ENCODE measurements at regions not wholly inside any gene's neighbourhood (a gene's known extent, or its start where the extent isn't known, plus 50 kb on each side); places are given as distances from the start of the nearest gene placed in this dataset.

- no peaks in the 10 kb centered on the region for H4K20me1 ChIP-seq (ENCODE audit: control insufficient read depth, insufficient read depth, low read length, poor library complexity, severe bottlenecking)
- no peaks in the 10 kb centered on the region for H3K36me3 ChIP-seq (replicated peaks in 1 of 2; ENCODE audit: control extremely low read depth in 1 of 2, control insufficient read depth in 1 of 2, extremely low read depth in 1 of 2, insufficient read depth in 2 of 2, low read length in 1 of 2)
- no peak overlapping the region for H3K27ac ChIP-seq (ENCODE audit: low read length in 2 of 2)
- no peaks in the 10 kb centered on the region for H3K79me2 ChIP-seq (ENCODE audit: control insufficient read depth, insufficient read depth, low read length)
- POLR2A ChIA-PET: no interaction called here
- no peak overlapping the region for H3K4me2 ChIP-seq (replicated peaks; ENCODE audit: low read depth, low read length, poor library complexity, severe bottlenecking)
- H3K4me1 Mint-ChIP-seq: no peaks in the 10 kb centered on the region
- H3K27me3 ChIP-seq (replicated peaks in 1 of 4; ENCODE audit: control extremely low read depth in 1 of 4, control insufficient read depth in 3 of 4, insufficient read depth in 4 of 4, low read length in 3 of 4): peaks cover 0 to 2% (median 0%) of the 10 kb centered on the region in 4 experiments
- no peaks in the 10 kb centered on the region for H3K4me1 ChIP-seq (ENCODE audit: control insufficient read depth in 2 of 2, insufficient read depth in 2 of 2, low read length in 2 of 2)
- TF ChIP-seq EZH2 (IDR thresholded peaks at IDR 0.05; ENCODE audit: borderline replicate concordance, insufficient read depth, low read depth, low read length, poor library complexity, severe bottlenecking) (no peak), CTCF (IDR thresholded peaks at IDR 0.05) (no peak)
- ATAC-seq (ENCODE audit: low read depth): no peak
- no peak overlapping the region for H3K4me3 Mint-ChIP-seq
- no peaks in the 10 kb centered on the region for H3K9me3 ChIP-seq (ENCODE audit: control extremely low read depth in 1 of 3, control insufficient read depth in 2 of 3, insufficient read depth in 1 of 3, low read length in 2 of 3)
- no peak overlapping the region for H3K27ac Mint-ChIP-seq
- H3K9ac ChIP-seq (ENCODE audit: low read length): no peak overlapping the region
- no peak for DNase-seq
- H3K4me3 ChIP-seq (ENCODE audit: control extremely low read depth in 1 of 5, extremely low read depth in 1 of 5, insufficient read depth in 1 of 5, low read depth in 2 of 5, low read length in 4 of 5): no peak overlapping the region
- H3K9me3 Mint-ChIP-seq (ENCODE audit: insufficient read depth): no peaks in the 10 kb centered on the region
- peaks cover 18% of the 10 kb centered on the region for H3K27me3 Mint-ChIP-seq
- no peak overlapping the region for H2AFZ ChIP-seq (ENCODE audit: insufficient read depth, low read depth, low read length, poor library complexity, severe bottlenecking)
- intact Hi-C loops (cut with micrococcal nuclease): no loop called here
- CTCF ChIA-PET: no interaction called here
Observed at GRCh38 chr7:26916336-26916735, 51.9 kb upstream of the SKAP2 start.
